ENCODE measurements at regions not wholly inside any gene's neighbourhood (a gene's known extent, or its start where the extent isn't known, plus 50 kb on each side); places are given as distances from the start of the nearest gene placed in this dataset.

GRCh38 chr2:4937550-4937949 lies 754.6 kb upstream of the SOX11 start:
- H3K4me1 ChIP-seq = no peaks in the 10 kb centered on the region
- no TSS peak for BruUV-seq (replicated peaks)
- CTCF ChIA-PET = no interaction called here

GRCh38 chr2:4938206-4938605 lies 754.0 kb upstream of the SOX11 start:
- DNase-seq = no peak
- Mint-ChIP-seq H3K36me3 (ENCODE audit: insufficient read depth, unreplicated experiment) (no peaks in the 10 kb centered on the region), H3K27me3 (ENCODE audit: insufficient read depth, unreplicated experiment) (peaks cover 2% of the 10 kb centered on the region), H3K4me3 (ENCODE audit: unreplicated experiment) (no peak overlapping the region), H3K27ac (ENCODE audit: unreplicated experiment) (no peak overlapping the region), H3K4me1 (ENCODE audit: low read depth, unreplicated experiment) (no peaks in the 10 kb centered on the region), H3K9me3 (ENCODE audit: unreplicated experiment) (no peaks in the 10 kb centered on the region)
- no peak overlapping the region for H3K4me3 ChIP-seq (ENCODE audit: low read depth, low read length)
- H3K4me1 ChIP-seq = no peaks in the 10 kb centered on the region
- H3K9me3 ChIP-seq = no peaks in the 10 kb centered on the region
- ChIA-PET POLR2A (no interaction called here), CTCF (no interaction called here)
- intact Hi-C loops (cut with micrococcal nuclease; ENCODE audit: unreplicated experiment) = no loop called here
- TF ChIP-seq CTCF (IDR thresholded peaks at IDR 0.05; ENCODE audit: insufficient read depth in 1 of 2, low read depth in 1 of 2, low read length in 1 of 2, severe bottlenecking in 1 of 2, unreplicated experiment in 1 of 2) = no peak
- no peaks in the 10 kb centered on the region for H3K36me3 ChIP-seq (ENCODE audit: control insufficient read depth, insufficient read depth, low read length)
- H3K27me3 ChIP-seq (replicated peaks; ENCODE audit: control insufficient read depth, insufficient read depth, low read length) = no peaks in the 10 kb centered on the region
- BruUV-seq (replicated peaks) = no TSS peak

More at GRCh38 chr2:4937550-4937949, 754.6 kb upstream of the SOX11 start:
- Histone ChIP-seq H3K36me3 (ENCODE audit: control insufficient read depth, insufficient read depth, low read length) (no peaks in the 10 kb centered on the region), H3K9me3 (no peaks in the 10 kb centered on the region), H3K27me3 (replicated peaks; ENCODE audit: control insufficient read depth, insufficient read depth, low read length) (no peaks in the 10 kb centered on the region), H3K4me3 (ENCODE audit: low read depth, low read length) (no peak overlapping the region)
- POLR2A ChIA-PET = no interaction called here
- Mint-ChIP-seq H3K27me3 (ENCODE audit: insufficient read depth, unreplicated experiment) (peaks cover 2% of the 10 kb centered on the region), H3K4me1 (ENCODE audit: low read depth, unreplicated experiment) (no peaks in the 10 kb centered on the region), H3K9me3 (ENCODE audit: unreplicated experiment) (no peaks in the 10 kb centered on the region), H3K36me3 (ENCODE audit: insufficient read depth, unreplicated experiment) (no peaks in the 10 kb centered on the region), H3K27ac (ENCODE audit: unreplicated experiment) (no peak overlapping the region), H3K4me3 (ENCODE audit: unreplicated experiment) (no peak overlapping the region)
- no peak for TF ChIP-seq CTCF (IDR thresholded peaks at IDR 0.05; ENCODE audit: insufficient read depth in 1 of 2, low read depth in 1 of 2, low read length in 1 of 2, severe bottlenecking in 1 of 2, unreplicated experiment in 1 of 2)
- no peak for DNase-seq
- intact Hi-C loops (cut with micrococcal nuclease; ENCODE audit: unreplicated experiment) = no loop called here

GRCh38 chr2:4942441-4942840 lies 749.7 kb upstream of the SOX11 start:
- ChIA-PET POLR2A (no interaction called here), CTCF (no interaction called here)
- no peaks in the 10 kb centered on the region for H3K9me3 Mint-ChIP-seq (ENCODE audit: unreplicated experiment)
- H3K36me3 ChIP-seq (ENCODE audit: control insufficient read depth, insufficient read depth, low read length) = no peaks in the 10 kb centered on the region
- H3K4me1 Mint-ChIP-seq (ENCODE audit: low read depth, unreplicated experiment) = no peaks in the 10 kb centered on the region
- H3K36me3 Mint-ChIP-seq (ENCODE audit: insufficient read depth, unreplicated experiment) = no peaks in the 10 kb centered on the region
- H3K4me1 ChIP-seq = no peaks in the 10 kb centered on the region
- H3K4me3 ChIP-seq (ENCODE audit: low read depth, low read length) = no peak overlapping the region
- no peak for DNase-seq
- H3K9me3 ChIP-seq = no peaks in the 10 kb centered on the region
- peaks cover 2% of the 10 kb centered on the region for H3K27me3 Mint-ChIP-seq (ENCODE audit: insufficient read depth, unreplicated experiment)
- intact Hi-C loops (cut with micrococcal nuclease; ENCODE audit: unreplicated experiment) = no loop called here
- H3K27me3 ChIP-seq (replicated peaks; ENCODE audit: control insufficient read depth, insufficient read depth, low read length) = no peaks in the 10 kb centered on the region
- no peak overlapping the region for H3K27ac Mint-ChIP-seq (ENCODE audit: unreplicated experiment)
- H3K4me3 Mint-ChIP-seq (ENCODE audit: unreplicated experiment) = no peak overlapping the region
- no peak for TF ChIP-seq CTCF (IDR thresholded peaks at IDR 0.05; ENCODE audit: insufficient read depth in 1 of 2, low read depth in 1 of 2, low read length in 1 of 2, severe bottlenecking in 1 of 2, unreplicated experiment in 1 of 2)
- no TSS peak for BruUV-seq (replicated peaks)

All from Caco-2 (cell line).